Astrocyte (in vitro differentiated cells and primary cell): ENCODE measurements at regions not wholly inside any gene's neighbourhood (a gene's known extent, or its start where the extent isn't known, plus 50 kb on each side); places are given as distances from the start of the nearest gene placed in this dataset.

Source experiments
- DNase-seq: peaks from one replicate; pipeline ENCODE4 v3.0.0-alpha.2; 2010; ENCODE audit warnings: low read depth
- FAIRE-seq: peaks from 2 replicates; lab custom pipeline; 2011; peaks lifted over from hg19 to GRCh38; lab: Jason Lieb, UNC
- H2AFZ ChIP-seq: 2 replicates; pipeline ENCODE4 v1.6.0; 2012; ENCODE audit warnings: low read depth, low read length, inconsistent platforms
- H3K27ac ChIP-seq: 2 replicates; pipeline ENCODE4 v1.5.1; 2011; ENCODE audit warnings: low read depth, low read length, inconsistent platforms
- H3K27me3 ChIP-seq: 2 replicates; pipeline ENCODE4 v1.6.0; 2011; ENCODE audit warnings: low read length, inconsistent platforms; ENCODE audit not compliant: insufficient read depth
- H3K36me3 ChIP-seq: 2 replicates; pipeline ENCODE4 v1.5.1; 2011; ENCODE audit warnings: low read length, inconsistent platforms; ENCODE audit not compliant: insufficient read depth
- H3K4me1 ChIP-seq: 2 replicates; pipeline ENCODE4 v1.5.1; 2011; ENCODE audit warnings: low read length, inconsistent platforms; ENCODE audit not compliant: insufficient read depth
- H3K4me2 ChIP-seq: 2 replicates; pipeline ENCODE4 v1.6.0; 2012; ENCODE audit warnings: low read length, inconsistent platforms
- H3K4me3 ChIP-seq: 2 replicates; pipeline ENCODE4 v1.5.1; 2011; ENCODE audit warnings: low read depth, mild to moderate bottlenecking, low read length, inconsistent platforms; ENCODE audit not compliant: insufficient read depth
- H3K79me2 ChIP-seq: 2 replicates; pipeline ENCODE4 v1.6.0; 2012; ENCODE audit warnings: mild to moderate bottlenecking, low read length, inconsistent platforms; ENCODE audit not compliant: insufficient read depth
- H3K9ac ChIP-seq: 2 replicates; pipeline ENCODE4 v1.6.0; 2012; ENCODE audit warnings: mild to moderate bottlenecking, low read length, inconsistent platforms
- H3K9me3 ChIP-seq: 2 replicates; pipeline ENCODE4 v1.5.1; 2012; ENCODE audit warnings: low read depth, mild to moderate bottlenecking, low read length, inconsistent platforms; ENCODE audit not compliant: insufficient read depth
- H4K20me1 ChIP-seq: 2 replicates; pipeline ENCODE4 v1.6.0; 2012; ENCODE audit warnings: low read length, inconsistent platforms; ENCODE audit not compliant: insufficient read depth
- H3K27ac Mint-ChIP-seq: one replicate; pipeline ENCODE4 v1.8.0; 2021; ENCODE audit warnings: mild to moderate bottlenecking, mixed read lengths; ENCODE audit not compliant: unreplicated experiment
- H3K27me3 Mint-ChIP-seq: one replicate; pipeline ENCODE4 v1.8.0; 2021; ENCODE audit warnings: low read depth, mixed read lengths; ENCODE audit not compliant: unreplicated experiment
- H3K36me3 Mint-ChIP-seq: one replicate; pipeline ENCODE4 v1.8.0; 2021; ENCODE audit warnings: low read depth, mixed read lengths; ENCODE audit not compliant: unreplicated experiment
- H3K4me1 Mint-ChIP-seq: one replicate; pipeline ENCODE4 v1.8.0; 2021; ENCODE audit warnings: low read depth, mixed read lengths; ENCODE audit not compliant: unreplicated experiment
- H3K4me3 Mint-ChIP-seq: one replicate; pipeline ENCODE4 v1.8.0; 2021; ENCODE audit warnings: mild to moderate bottlenecking, moderate library complexity, mixed read lengths; ENCODE audit not compliant: unreplicated experiment
- H3K9me3 Mint-ChIP-seq: one replicate; pipeline ENCODE4 v1.8.0; 2021; ENCODE audit warnings: mild to moderate bottlenecking, mixed read lengths; ENCODE audit not compliant: unreplicated experiment
- EZH2 ChIP-seq: IDR thresholded peaks from 2 replicates; pipeline ENCODE4 v1.6.1; 2012; ENCODE audit warnings: mild to moderate bottlenecking, low read length, inconsistent platforms; ENCODE audit not compliant: insufficient read depth
- TF ChIP-seq, protein P1 (sequence below): IDR thresholded peaks from 2 replicates; pipeline ENCODE4 v1.5.1; 2011; ENCODE audit warnings: low read depth, mild to moderate bottlenecking, inconsistent platforms, low read length, moderate library complexity; ENCODE audit not compliant: insufficient read depth

DNA sequence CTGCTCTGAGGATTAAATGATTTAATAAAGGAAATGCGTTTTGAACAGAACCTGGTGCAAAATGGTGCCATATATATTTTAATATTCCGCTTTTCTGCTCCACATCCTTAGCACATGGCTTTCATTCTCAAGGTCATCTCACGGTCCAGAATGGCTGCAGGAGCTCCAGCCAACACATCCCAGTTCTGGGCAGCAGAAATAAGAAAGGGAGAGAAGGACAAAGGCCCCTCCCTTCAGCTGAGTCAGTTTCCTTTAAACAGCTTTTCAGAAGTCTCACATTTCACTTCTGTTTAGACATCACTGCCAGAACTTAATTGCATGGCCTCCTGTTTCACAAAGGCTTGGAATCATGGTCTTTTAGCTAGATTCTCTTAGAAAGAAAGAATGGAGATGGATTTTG lies 75.2 kb upstream of the LRRN2 start:
- H3K4me1 Mint-ChIP-seq: peaks cover 5% of the 10 kb centered on the region
- DNase-seq (no peak), FAIRE-seq (no peak)
- peaks cover 8% of the 10 kb centered on the region for H3K27me3 Mint-ChIP-seq
- no peaks in the 10 kb centered on the region for H3K79me2 ChIP-seq
- H3K27ac ChIP-seq: no peak overlapping the region
- H3K4me1 ChIP-seq: peaks cover 5% of the 10 kb centered on the region
- H2AFZ ChIP-seq: no peak overlapping the region
- no peaks in the 10 kb centered on the region for H3K36me3 ChIP-seq
- peaks cover 8% of the 10 kb centered on the region for H3K9me3 Mint-ChIP-seq
- no peak overlapping the region for H3K27ac Mint-ChIP-seq
- H4K20me1 ChIP-seq: no peaks in the 10 kb centered on the region
- TF ChIP-seq, protein P1, sequence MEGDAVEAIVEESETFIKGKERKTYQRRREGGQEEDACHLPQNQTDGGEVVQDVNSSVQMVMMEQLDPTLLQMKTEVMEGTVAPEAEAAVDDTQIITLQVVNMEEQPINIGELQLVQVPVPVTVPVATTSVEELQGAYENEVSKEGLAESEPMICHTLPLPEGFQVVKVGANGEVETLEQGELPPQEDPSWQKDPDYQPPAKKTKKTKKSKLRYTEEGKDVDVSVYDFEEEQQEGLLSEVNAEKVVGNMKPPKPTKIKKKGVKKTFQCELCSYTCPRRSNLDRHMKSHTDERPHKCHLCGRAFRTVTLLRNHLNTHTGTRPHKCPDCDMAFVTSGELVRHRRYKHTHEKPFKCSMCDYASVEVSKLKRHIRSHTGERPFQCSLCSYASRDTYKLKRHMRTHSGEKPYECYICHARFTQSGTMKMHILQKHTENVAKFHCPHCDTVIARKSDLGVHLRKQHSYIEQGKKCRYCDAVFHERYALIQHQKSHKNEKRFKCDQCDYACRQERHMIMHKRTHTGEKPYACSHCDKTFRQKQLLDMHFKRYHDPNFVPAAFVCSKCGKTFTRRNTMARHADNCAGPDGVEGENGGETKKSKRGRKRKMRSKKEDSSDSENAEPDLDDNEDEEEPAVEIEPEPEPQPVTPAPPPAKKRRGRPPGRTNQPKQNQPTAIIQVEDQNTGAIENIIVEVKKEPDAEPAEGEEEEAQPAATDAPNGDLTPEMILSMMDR: no peak
- TF ChIP-seq EZH2: no peak
- no peak overlapping the region for H3K4me3 ChIP-seq
- no peaks in the 10 kb centered on the region for H3K36me3 Mint-ChIP-seq
- peaks cover 7% of the 10 kb centered on the region for H3K27me3 ChIP-seq
- H3K9me3 ChIP-seq: no peaks in the 10 kb centered on the region
- H3K4me3 Mint-ChIP-seq: no peak overlapping the region
- H3K9ac ChIP-seq: no peak overlapping the region
- H3K4me2 ChIP-seq: no peak overlapping the region

DNA sequence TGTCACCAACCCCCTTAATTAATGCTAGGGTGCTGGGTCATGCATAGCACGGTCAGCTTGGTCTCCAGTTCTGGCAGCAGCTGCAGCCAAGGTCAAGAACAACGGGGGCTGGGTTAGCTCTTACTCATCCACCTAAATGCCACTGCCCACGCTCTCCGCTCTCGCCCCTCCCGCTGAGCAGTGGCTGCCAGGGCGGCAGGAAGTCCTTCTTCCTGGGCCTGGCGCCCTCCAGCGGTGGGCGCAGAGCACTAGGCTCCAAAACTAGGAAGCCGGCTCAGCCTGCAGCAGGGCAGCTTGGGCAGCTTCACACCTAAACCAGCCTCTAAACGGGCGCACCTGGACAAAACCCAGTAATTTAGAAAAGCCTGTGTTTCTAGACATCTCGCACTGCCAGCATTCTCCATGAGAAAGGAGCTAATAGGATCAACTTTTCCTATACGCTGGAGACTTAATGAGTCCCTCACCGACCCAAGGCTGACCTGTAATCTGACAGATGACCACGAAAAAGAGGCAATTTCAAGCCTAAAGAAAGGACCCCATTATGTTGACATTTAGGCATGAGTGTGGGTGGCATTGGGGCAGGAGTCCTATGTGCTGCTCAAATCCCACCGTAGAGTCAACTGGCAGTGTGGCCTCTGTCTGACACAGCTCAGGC lies 78.4 kb upstream of the LRRN2 start:
- FAIRE-seq: no peak
- DNase-seq: peak; percentile 78
- TF ChIP-seq, protein P1: peak; percentile 64
- no peak for TF ChIP-seq EZH2
- peaks cover 5% of the 10 kb centered on the region for H3K4me1 Mint-ChIP-seq
- peak overlapping the region; percentile 78 for H3K27ac Mint-ChIP-seq
- no peak overlapping the region for H3K4me3 Mint-ChIP-seq
- peaks cover 29% of the 10 kb centered on the region for H3K27me3 Mint-ChIP-seq
- Histone ChIP-seq H3K9me3 (no peaks in the 10 kb centered on the region), H3K4me1 (peaks cover 5% of the 10 kb centered on the region), H3K9ac (no peak overlapping the region), H3K79me2 (no peaks in the 10 kb centered on the region), H3K36me3 (no peaks in the 10 kb centered on the region), H3K4me2 (peak overlapping the region; percentile 28), H3K27me3 (peaks cover 14% of the 10 kb centered on the region), H2AFZ (peak overlapping the region; percentile 13), H3K27ac (no peak overlapping the region), H3K4me3 (no peak overlapping the region), H4K20me1 (no peaks in the 10 kb centered on the region)
- peaks cover 13% of the 10 kb centered on the region for H3K9me3 Mint-ChIP-seq
- H3K36me3 Mint-ChIP-seq: no peaks in the 10 kb centered on the region

DNA sequence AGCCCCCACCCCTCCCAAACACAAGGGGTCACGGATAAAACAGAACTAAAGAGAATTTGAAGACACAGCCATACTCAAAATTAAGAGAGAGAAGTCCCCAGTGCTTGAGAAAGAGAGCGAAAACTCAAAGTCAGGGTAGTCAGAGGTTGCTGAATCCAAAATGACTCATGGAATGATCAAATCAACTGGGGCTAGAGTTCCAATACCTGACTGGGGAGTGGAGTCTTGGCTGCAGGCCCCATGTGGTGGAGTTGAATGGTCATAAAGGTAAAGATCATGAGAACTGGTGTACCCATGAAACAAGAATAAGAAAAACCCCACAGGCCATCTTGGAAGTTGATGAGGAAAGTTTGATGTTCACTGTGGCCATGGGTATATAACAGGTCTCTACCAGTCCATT lies 84.5 kb upstream of the LRRN2 start:
- no peak for FAIRE-seq
- Histone ChIP-seq H3K9me3 (no peaks in the 10 kb centered on the region), H4K20me1 (no peaks in the 10 kb centered on the region), H3K9ac (no peak overlapping the region), H3K4me2 (no peak overlapping the region), H2AFZ (no peak overlapping the region), H3K4me1 (no peaks in the 10 kb centered on the region), H3K36me3 (no peaks in the 10 kb centered on the region), H3K4me3 (no peak overlapping the region), H3K27me3 (peaks cover 37% of the 10 kb centered on the region), H3K79me2 (no peaks in the 10 kb centered on the region), H3K27ac (no peak overlapping the region)
- Mint-ChIP-seq H3K36me3 (no peaks in the 10 kb centered on the region), H3K4me3 (no peak overlapping the region), H3K4me1 (no peaks in the 10 kb centered on the region), H3K27me3 (peaks cover 58% of the 10 kb centered on the region), H3K27ac (no peak overlapping the region), H3K9me3 (peaks cover 5% of the 10 kb centered on the region)
- DNase-seq: no peak
- TF ChIP-seq, protein P1: no peak
- no peak for TF ChIP-seq EZH2
